ENCODE measurements at regions not wholly inside any gene's neighbourhood (a gene's known extent, or its start where the extent isn't known, plus 50 kb on each side); places are given as distances from the start of the nearest gene placed in this dataset.

DNA sequence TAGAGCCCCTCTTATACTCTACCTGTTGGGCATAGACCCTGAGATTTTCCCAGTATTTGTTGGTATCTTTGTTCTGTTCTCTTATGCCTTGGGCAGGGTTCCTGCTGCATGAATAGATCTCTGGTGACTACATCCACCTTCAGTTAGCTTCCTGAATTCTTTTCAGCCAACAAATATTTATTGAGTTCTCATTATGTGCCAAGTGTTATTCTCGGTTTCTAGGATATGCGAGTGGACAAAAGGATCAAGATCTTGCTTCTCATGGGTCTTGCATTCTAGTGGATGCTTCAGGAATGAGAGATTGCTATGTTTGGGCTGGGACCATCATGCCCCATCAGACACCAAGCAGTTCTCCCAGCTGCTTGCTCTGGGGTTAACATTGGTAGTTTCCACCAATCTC is 340.0 kb downstream of the METTL15 start:
- Histone ChIP-seq H3K9me3 (no peaks in the 10 kb centered on the region), H3K27me3 (ENCODE audit: insufficient read depth in 3 of 3, low read length in 2 of 3) (no peaks in the 10 kb centered on the region), H3K4me1 (no peaks in the 10 kb centered on the region), H3K36me3 (ENCODE audit: insufficient read depth in 1 of 2, low read depth in 1 of 2) (no peaks in the 10 kb centered on the region), H3K27ac (no peak overlapping the region), H3K4me3 (no peak overlapping the region)
- DNase-seq (no peak), ATAC-seq (no peak)
- 77 to 86% (median 83%) methylated on average over 2 of the region's 2 CpGs for WGBS, 3 donors
- intact Hi-C loops (cut with DNase I): no loop called here
- TF ChIP-seq, protein P1, sequence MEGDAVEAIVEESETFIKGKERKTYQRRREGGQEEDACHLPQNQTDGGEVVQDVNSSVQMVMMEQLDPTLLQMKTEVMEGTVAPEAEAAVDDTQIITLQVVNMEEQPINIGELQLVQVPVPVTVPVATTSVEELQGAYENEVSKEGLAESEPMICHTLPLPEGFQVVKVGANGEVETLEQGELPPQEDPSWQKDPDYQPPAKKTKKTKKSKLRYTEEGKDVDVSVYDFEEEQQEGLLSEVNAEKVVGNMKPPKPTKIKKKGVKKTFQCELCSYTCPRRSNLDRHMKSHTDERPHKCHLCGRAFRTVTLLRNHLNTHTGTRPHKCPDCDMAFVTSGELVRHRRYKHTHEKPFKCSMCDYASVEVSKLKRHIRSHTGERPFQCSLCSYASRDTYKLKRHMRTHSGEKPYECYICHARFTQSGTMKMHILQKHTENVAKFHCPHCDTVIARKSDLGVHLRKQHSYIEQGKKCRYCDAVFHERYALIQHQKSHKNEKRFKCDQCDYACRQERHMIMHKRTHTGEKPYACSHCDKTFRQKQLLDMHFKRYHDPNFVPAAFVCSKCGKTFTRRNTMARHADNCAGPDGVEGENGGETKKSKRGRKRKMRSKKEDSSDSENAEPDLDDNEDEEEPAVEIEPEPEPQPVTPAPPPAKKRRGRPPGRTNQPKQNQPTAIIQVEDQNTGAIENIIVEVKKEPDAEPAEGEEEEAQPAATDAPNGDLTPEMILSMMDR (IDR thresholded peaks at IDR 0.05): no peak

DNA sequence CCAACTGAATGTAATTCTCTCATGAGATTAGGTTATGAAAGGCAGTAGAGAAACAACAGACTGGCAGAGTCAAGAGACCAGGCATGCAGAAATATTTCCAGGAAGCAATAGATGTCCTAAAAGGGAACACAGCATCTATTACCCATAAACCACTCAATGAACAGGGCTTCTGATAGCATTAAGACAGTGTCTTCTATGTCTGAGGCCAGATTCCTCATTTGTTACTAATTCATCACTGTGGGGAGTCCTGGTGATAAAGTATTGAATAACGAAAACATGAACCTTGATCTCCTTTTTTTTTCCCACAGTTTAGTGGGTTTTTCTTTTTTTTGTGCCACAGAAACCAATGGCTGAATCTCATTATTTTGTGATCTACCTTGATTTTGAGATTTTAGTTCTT is 339.0 kb downstream of the METTL15 start:
- DNase-seq (no peak), ATAC-seq (no peak)
- H3K4me3 ChIP-seq: no peak overlapping the region
- 56 to 77% (median 61%) methylated on average over 1 of the region's 1 CpG for WGBS, 3 donors
- no peaks in the 10 kb centered on the region for H3K36me3 ChIP-seq (ENCODE audit: insufficient read depth in 1 of 2, low read depth in 1 of 2)
- no peaks in the 10 kb centered on the region for H3K9me3 ChIP-seq
- no peaks in the 10 kb centered on the region for H3K4me1 ChIP-seq
- TF ChIP-seq, protein P1 (IDR thresholded peaks at IDR 0.05): no peak
- intact Hi-C loops (cut with DNase I): no loop called here
- no peaks in the 10 kb centered on the region for H3K27me3 ChIP-seq (ENCODE audit: insufficient read depth in 3 of 3, low read length in 2 of 3)
- no peak overlapping the region for H3K27ac ChIP-seq

- Histone ChIP-seq H3K4me1 (no peaks in the 10 kb centered on the region), H3K27ac (no peak overlapping the region), H3K4me3 (no peak overlapping the region), H3K36me3 (ENCODE audit: insufficient read depth in 1 of 2, low read depth in 1 of 2) (no peaks in the 10 kb centered on the region), H3K9me3 (no peaks in the 10 kb centered on the region), H3K27me3 (ENCODE audit: insufficient read depth in 3 of 3, low read length in 2 of 3) (no peaks in the 10 kb centered on the region)
- 86 to 93% (median 88%) methylated on average over 2 of the region's 2 CpGs for WGBS, 3 donors
- DNase-seq (no peak), ATAC-seq (no peak)
- intact Hi-C loops (cut with DNase I): no loop called here
- TF ChIP-seq, protein P1 (IDR thresholded peaks at IDR 0.05): no peak
These were observed 333.9 kb downstream of the METTL15 start for GRCh38 chr11:28442131-28442530.

GRCh38 chr11:28439403-28439802 is 331.2 kb downstream of the METTL15 start:
- Histone ChIP-seq H3K36me3 (ENCODE audit: insufficient read depth in 1 of 2, low read depth in 1 of 2) (no peaks in the 10 kb centered on the region), H3K4me3 (no peak overlapping the region), H3K4me1 (no peaks in the 10 kb centered on the region), H3K27me3 (ENCODE audit: insufficient read depth in 3 of 3, low read length in 2 of 3) (no peaks in the 10 kb centered on the region), H3K9me3 (no peaks in the 10 kb centered on the region), H3K27ac (no peak overlapping the region)
- WGBS, 3 donors: 87 to 89% (median 88%) methylated on average over 4 of the region's 4 CpGs
- no peak for DNase-seq
- intact Hi-C loops (cut with DNase I): no loop called here
- ATAC-seq: no peak
- TF ChIP-seq, protein P1 (IDR thresholded peaks at IDR 0.05): no peak

DNA sequence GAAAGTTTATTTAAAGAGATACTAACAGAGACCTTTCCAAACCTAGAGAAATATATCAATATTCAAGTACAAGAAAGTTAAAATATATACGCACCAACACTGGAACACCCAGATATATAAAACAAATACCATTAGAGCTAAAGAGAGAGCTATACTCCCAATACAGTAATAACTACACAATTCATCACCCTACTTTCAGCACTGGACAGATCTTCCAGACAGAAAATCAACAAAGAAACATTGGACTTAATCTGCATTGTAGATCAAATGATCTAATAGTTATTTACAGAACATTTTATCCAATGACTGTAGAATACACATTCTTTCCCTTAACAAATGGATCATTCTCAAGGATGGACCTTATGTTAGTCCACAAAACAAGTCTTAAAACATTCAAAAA is 311.9 kb downstream of the METTL15 start:
- no peak overlapping the region for H3K27ac ChIP-seq
- no peak overlapping the region for H3K4me3 ChIP-seq
- DNase-seq (no peak), ATAC-seq (no peak)
- no peaks in the 10 kb centered on the region for H3K27me3 ChIP-seq (ENCODE audit: insufficient read depth in 3 of 3, low read length in 2 of 3)
- H3K9me3 ChIP-seq: no peaks in the 10 kb centered on the region
- TF ChIP-seq, protein P1 (IDR thresholded peaks at IDR 0.05): no peak
- no peaks in the 10 kb centered on the region for H3K36me3 ChIP-seq (ENCODE audit: insufficient read depth in 1 of 2, low read depth in 1 of 2)
- H3K4me1 ChIP-seq: peaks cover 17% of the 10 kb centered on the region
- whole genome bisulfite sequencing, 3 donors: 83 to 95% (median 92%) methylated on average over 1 of the region's 1 CpG
- intact Hi-C loops (cut with DNase I): no loop called here

All from psoas muscle (tissue), 7 donors.